ENCODE measurements at regions not wholly inside any gene's neighbourhood (a gene's known extent, or its start where the extent isn't known, plus 50 kb on each side); places are given as distances from the start of the nearest gene placed in this dataset.

DNA sequence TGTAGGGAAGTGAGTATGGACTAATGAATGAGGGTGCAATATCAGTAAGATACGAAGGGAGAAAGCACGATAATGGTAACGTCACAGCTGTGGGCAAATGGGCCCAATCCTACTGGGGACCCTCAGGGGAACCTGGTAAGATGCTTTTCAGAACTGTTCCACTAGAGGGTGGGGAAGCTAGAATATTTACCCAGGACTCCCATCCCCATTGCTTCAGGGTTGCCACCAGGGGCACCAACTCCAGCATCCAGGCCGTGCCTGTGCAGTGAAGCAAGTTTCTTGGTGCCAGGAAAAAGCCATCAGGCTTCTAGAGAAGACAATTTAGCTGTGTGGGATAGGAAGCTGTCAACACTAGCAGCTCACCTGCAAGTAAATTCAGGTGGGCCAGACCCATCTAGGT is 409.3 kb downstream of the AGTPBP1 start:
- no peaks in the 10 kb centered on the region for H3K36me3 Mint-ChIP-seq (ENCODE audit: insufficient read depth, unreplicated experiment)
- intact Hi-C loops (cut with micrococcal nuclease): no loop called here
- no TSS peak for BruUV-seq (replicated peaks)

DNA sequence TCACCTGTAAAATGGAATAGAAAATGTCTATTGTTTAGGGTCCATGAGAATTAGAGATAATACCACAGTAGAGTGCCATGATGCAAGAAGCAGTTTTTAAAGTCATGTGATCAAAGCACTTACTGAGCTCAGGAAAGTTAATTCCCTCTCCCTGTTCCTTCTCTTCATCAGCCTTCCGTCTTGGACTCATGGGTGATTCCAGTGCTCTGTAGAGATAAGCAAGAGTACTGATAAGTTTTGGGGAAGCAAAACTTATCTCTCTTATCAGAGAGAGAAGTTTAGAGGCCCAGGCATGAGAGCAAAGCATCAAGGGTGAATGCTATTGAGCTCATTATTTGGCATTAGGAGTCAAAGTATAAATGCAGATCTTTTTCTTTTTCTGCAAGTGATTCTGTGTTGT is 410.1 kb downstream of the AGTPBP1 start:
- Mint-ChIP-seq H3K4me3 (ENCODE audit: unreplicated experiment) (no peak overlapping the region), H3K36me3 (ENCODE audit: insufficient read depth, unreplicated experiment) (no peaks in the 10 kb centered on the region), H3K4me1 (ENCODE audit: insufficient read depth, unreplicated experiment) (no peaks in the 10 kb centered on the region), H3K27me3 (ENCODE audit: insufficient read depth, unreplicated experiment) (peaks cover 45% of the 10 kb centered on the region), H3K27ac (ENCODE audit: low read depth, unreplicated experiment) (no peak overlapping the region), H3K9me3 (ENCODE audit: unreplicated experiment) (no peaks in the 10 kb centered on the region)
- POLR2A ChIA-PET: no interaction called here
- CTCF ChIA-PET: interaction anchor here (1.1 kb wide), 1 partner anchor 15 kb away, joined by 5 read pairs; no protein-coding TSS in a partner anchor
- no peak for DNase-seq (ENCODE audit: unreplicated experiment)
- no TSS peak for BruUV-seq (replicated peaks)
- TF ChIP-seq, protein P1, sequence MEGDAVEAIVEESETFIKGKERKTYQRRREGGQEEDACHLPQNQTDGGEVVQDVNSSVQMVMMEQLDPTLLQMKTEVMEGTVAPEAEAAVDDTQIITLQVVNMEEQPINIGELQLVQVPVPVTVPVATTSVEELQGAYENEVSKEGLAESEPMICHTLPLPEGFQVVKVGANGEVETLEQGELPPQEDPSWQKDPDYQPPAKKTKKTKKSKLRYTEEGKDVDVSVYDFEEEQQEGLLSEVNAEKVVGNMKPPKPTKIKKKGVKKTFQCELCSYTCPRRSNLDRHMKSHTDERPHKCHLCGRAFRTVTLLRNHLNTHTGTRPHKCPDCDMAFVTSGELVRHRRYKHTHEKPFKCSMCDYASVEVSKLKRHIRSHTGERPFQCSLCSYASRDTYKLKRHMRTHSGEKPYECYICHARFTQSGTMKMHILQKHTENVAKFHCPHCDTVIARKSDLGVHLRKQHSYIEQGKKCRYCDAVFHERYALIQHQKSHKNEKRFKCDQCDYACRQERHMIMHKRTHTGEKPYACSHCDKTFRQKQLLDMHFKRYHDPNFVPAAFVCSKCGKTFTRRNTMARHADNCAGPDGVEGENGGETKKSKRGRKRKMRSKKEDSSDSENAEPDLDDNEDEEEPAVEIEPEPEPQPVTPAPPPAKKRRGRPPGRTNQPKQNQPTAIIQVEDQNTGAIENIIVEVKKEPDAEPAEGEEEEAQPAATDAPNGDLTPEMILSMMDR (IDR thresholded peaks at IDR 0.05; ENCODE audit: unreplicated experiment): no peak
- intact Hi-C loops (cut with micrococcal nuclease): no loop called here

More for the DNA sequence above, 409.3 kb downstream of the AGTPBP1 start:
- Mint-ChIP-seq H3K4me1 (ENCODE audit: insufficient read depth, unreplicated experiment) (no peaks in the 10 kb centered on the region), H3K27ac (ENCODE audit: low read depth, unreplicated experiment) (no peak overlapping the region), H3K9me3 (ENCODE audit: unreplicated experiment) (no peaks in the 10 kb centered on the region), H3K27me3 (ENCODE audit: insufficient read depth, unreplicated experiment) (peaks cover 36% of the 10 kb centered on the region), H3K4me3 (ENCODE audit: unreplicated experiment) (no peak overlapping the region)
- ChIA-PET CTCF (interaction anchor here (0.6 to 1.1 kb wide), 2 partner anchors 13 to 66 kb away, joined by 3 to 4 read pairs; no protein-coding TSS in a partner anchor), POLR2A (no interaction called here)
- TF ChIP-seq, protein P1 (IDR thresholded peaks at IDR 0.05; ENCODE audit: unreplicated experiment): no peak
- DNase-seq (ENCODE audit: unreplicated experiment): peak; percentile 17

DNA sequence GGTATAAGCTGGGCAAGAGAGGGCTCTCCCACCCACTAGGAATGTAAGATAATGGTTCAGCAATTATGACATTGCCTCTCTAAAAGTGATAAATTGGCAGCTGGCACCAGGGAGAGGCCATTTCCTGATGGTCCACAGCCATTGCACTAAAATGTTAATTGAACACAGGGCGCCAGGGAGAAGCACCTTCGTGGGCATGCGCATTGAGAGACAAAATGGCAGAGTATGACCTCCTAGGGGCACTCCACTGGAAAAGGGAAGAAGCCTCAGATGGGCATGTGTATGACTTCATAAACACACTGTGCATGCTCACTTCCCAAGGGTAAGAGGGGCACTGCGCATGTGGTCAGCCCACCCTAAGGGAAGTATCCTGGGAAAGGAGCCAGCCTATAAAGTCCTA is 419.2 kb downstream of the AGTPBP1 start:
- no peak for DNase-seq (ENCODE audit: unreplicated experiment)
- H3K27ac Mint-ChIP-seq (ENCODE audit: low read depth, unreplicated experiment): no peak overlapping the region

DNA sequence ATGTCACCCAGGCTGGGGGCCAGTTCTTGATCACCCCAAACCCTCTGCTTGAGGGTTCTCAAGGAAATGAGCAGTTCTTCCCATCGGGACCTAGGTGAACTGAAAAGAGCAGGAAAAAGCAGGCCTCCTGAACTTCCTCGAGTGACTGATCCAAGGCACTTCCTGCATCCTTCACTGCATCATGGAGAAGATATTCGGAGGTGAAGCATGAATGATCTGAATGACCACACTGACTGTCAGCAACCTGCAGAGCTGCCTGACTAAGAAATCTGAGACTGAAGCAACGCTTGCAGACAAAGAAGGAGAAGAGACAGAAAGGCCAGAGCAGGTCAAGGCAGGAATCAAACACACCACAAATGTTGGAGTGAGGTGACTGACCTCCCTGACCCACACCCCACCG is 420.2 kb downstream of the AGTPBP1 start:
- no peaks in the 10 kb centered on the region for H3K9me3 Mint-ChIP-seq (ENCODE audit: unreplicated experiment)
- H3K4me1 Mint-ChIP-seq (ENCODE audit: insufficient read depth, unreplicated experiment): no peaks in the 10 kb centered on the region
- no peaks in the 10 kb centered on the region for H3K36me3 Mint-ChIP-seq (ENCODE audit: insufficient read depth, unreplicated experiment)
- intact Hi-C loops (cut with micrococcal nuclease): no loop called here
- no peak overlapping the region for H3K27ac Mint-ChIP-seq (ENCODE audit: low read depth, unreplicated experiment)
- ChIA-PET CTCF (interaction anchor here (0.7 kb wide), 1 partner anchor 922 kb away, joined by 3 read pairs; no protein-coding TSS in a partner anchor), POLR2A (no interaction called here)
- TF ChIP-seq, protein P1 (IDR thresholded peaks at IDR 0.05; ENCODE audit: unreplicated experiment): no peak
- H3K27me3 Mint-ChIP-seq (ENCODE audit: insufficient read depth, unreplicated experiment): peaks cover 21% of the 10 kb centered on the region
- no TSS peak for BruUV-seq (replicated peaks)
- DNase-seq (ENCODE audit: unreplicated experiment): no peak
- H3K4me3 Mint-ChIP-seq (ENCODE audit: unreplicated experiment): no peak overlapping the region

More for the DNA sequence above, 419.2 kb downstream of the AGTPBP1 start:
- Mint-ChIP-seq H3K36me3 (ENCODE audit: insufficient read depth, unreplicated experiment) (no peaks in the 10 kb centered on the region), H3K4me3 (ENCODE audit: unreplicated experiment) (no peak overlapping the region), H3K27me3 (ENCODE audit: insufficient read depth, unreplicated experiment) (peaks cover 32% of the 10 kb centered on the region), H3K4me1 (ENCODE audit: insufficient read depth, unreplicated experiment) (no peaks in the 10 kb centered on the region), H3K9me3 (ENCODE audit: unreplicated experiment) (no peaks in the 10 kb centered on the region)
- TF ChIP-seq, protein P1 (IDR thresholded peaks at IDR 0.05; ENCODE audit: unreplicated experiment): no peak
- ChIA-PET POLR2A (interaction anchor here (0.7 kb wide), 1 partner anchor 12 kb away, joined by 3 read pairs; no protein-coding TSS in a partner anchor), CTCF (no interaction called here)
- BruUV-seq (replicated peaks): no TSS peak
- intact Hi-C loops (cut with micrococcal nuclease): no loop called here

Measured in MCF 10A (cell line).